A673 (cell line): ENCODE measurements at regions not wholly inside any gene's neighbourhood (a gene's known extent, or its start where the extent isn't known, plus 50 kb on each side); places are given as distances from the start of the nearest gene placed in this dataset.

Experiments
- BruUV-seq: library from RNA; stranded (reverse); fragments of 400-500 nt; replicated peaks from 2 replicates; lab custom pipeline; 2021; lab: Mats Ljungman, UMichigan
- CTCF ChIA-PET: fragments of 300-600 bp; sonication (Branson Sonifier 250); formaldehyde crosslinking; loops from one replicate; lab custom pipeline; 2022; ENCODE audit warnings: antibody characterized with exemption; lab: Charles Lee
- POLR2A ChIA-PET: fragments of 300-600 bp; sonication (Branson Sonifier 250); formaldehyde crosslinking; loops from one replicate; lab custom pipeline; 2022; ENCODE audit warnings: antibody characterized with exemption; ENCODE audit not compliant: low non-redundant PET; lab: Charles Lee
- DNase-seq: peaks from one replicate; pipeline ENCODE4 v3.0.0-alpha.2; 2015; ENCODE audit warnings: low spot score
- H3K27ac ChIP-seq: fragments of 200-600 bp; sonication (generic); 2 replicates; pipeline ENCODE4 v1.5.1; 2016; ENCODE audit warnings: mixed run types, low read depth, mild to moderate bottlenecking, mixed read lengths, antibody characterized with exemption, low read length; ENCODE audit not compliant: poor library complexity, severe bottlenecking
- H3K27me3 ChIP-seq: fragments of 200-600 bp; sonication (generic); replicated peaks from 2 replicates; pipeline ENCODE4 v1.6.1; 2017; ENCODE audit warnings: mixed run types, low read depth, mild to moderate bottlenecking, mixed read lengths, antibody characterized with exemption, low read length; ENCODE audit not compliant: insufficient read depth, poor library complexity
- H3K36me3 ChIP-seq: fragments of 200-600 bp; sonication (generic); 2 replicates; pipeline ENCODE4 v1.6.1; 2016; ENCODE audit warnings: mixed run types, mild to moderate bottlenecking, mixed read lengths, antibody characterized with exemption, low read length; ENCODE audit not compliant: insufficient read depth, poor library complexity, severe bottlenecking
- H3K4me1 ChIP-seq: fragments of 200-600 bp; sonication (generic); 2 replicates; pipeline ENCODE4 v1.6.1; 2017; ENCODE audit warnings: mixed run types, mild to moderate bottlenecking, mixed read lengths, antibody characterized with exemption, low read length; ENCODE audit not compliant: insufficient read depth, poor library complexity, severe bottlenecking
- H3K4me3 ChIP-seq: fragments of 200-600 bp; sonication (generic); 2 replicates; pipeline ENCODE4 v1.5.1; 2016; ENCODE audit warnings: low read depth, mixed run types, mild to moderate bottlenecking, mixed read lengths, low read length; ENCODE audit not compliant: poor library complexity, severe bottlenecking
- H3K9me3 ChIP-seq: fragments of 200-600 bp; sonication (generic); 2 replicates; pipeline ENCODE4 v1.6.1; 2016; ENCODE audit warnings: mixed run types, low read depth, mild to moderate bottlenecking, mixed read lengths, antibody characterized with exemption, low read length; ENCODE audit not compliant: poor library complexity, severe bottlenecking
- EZH2 ChIP-seq: fragments of 200-600 bp; sonication (generic); IDR thresholded peaks from 2 replicates; pipeline ENCODE4 v1.6.1; 2017; ENCODE audit warnings: borderline replicate concordance, low read depth, mild to moderate bottlenecking, mixed read lengths, antibody characterized with exemption, low read length; ENCODE audit not compliant: poor library complexity, severe bottlenecking
- intact Hi-C: fragments of 100-400 bp; cut with micrococcal nuclease; formaldehyde crosslinking; loops from one replicate; pipeline ENCODE4 v1.10.0; 2022; ENCODE audit not compliant: unreplicated experiment
- TF ChIP-seq, protein P1 (sequence below): fragments of 300-800, 200-600 bp; sonication (generic); conservative IDR thresholded peaks from 2 replicates; pipeline ENCODE4 v1.5.1; 2017; ENCODE audit warnings: low read depth, mild to moderate bottlenecking, antibody characterized with exemption, low read length, moderate library complexity, mixed read lengths

DNA sequence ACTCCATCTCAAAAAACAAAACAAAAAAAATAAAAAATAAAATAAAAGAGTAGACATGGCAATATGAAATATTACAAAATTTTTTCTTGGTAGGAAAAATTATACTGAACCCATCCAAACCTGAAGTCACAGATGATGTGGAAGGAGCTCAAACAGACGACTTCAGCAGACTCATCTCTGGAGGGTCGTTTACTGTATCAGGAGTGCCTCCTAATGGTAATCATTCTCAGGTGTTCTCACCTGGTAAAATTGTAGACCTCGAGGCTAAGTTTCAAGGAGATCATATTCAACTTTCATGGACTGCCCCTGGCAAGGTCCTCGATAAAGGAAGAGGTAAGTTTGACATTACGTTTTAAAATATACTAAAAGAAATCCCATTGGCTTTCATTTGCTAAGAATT, 54.3 kb upstream of the SH3GLB1 start:
- H3K27ac ChIP-seq, result no peak overlapping the region
- no peaks in the 10 kb centered on the region for H3K4me1 ChIP-seq
- H3K27me3 ChIP-seq, result no peaks in the 10 kb centered on the region
- intact Hi-C loops, result no loop called here
- BruUV-seq, result no TSS peak
- no peaks in the 10 kb centered on the region for H3K9me3 ChIP-seq
- no peak for DNase-seq
- H3K36me3 ChIP-seq, result no peaks in the 10 kb centered on the region
- POLR2A ChIA-PET, result no interaction called here
- CTCF ChIA-PET, result no interaction called here
- TF ChIP-seq EZH2, result no peak
- TF ChIP-seq, protein P1, sequence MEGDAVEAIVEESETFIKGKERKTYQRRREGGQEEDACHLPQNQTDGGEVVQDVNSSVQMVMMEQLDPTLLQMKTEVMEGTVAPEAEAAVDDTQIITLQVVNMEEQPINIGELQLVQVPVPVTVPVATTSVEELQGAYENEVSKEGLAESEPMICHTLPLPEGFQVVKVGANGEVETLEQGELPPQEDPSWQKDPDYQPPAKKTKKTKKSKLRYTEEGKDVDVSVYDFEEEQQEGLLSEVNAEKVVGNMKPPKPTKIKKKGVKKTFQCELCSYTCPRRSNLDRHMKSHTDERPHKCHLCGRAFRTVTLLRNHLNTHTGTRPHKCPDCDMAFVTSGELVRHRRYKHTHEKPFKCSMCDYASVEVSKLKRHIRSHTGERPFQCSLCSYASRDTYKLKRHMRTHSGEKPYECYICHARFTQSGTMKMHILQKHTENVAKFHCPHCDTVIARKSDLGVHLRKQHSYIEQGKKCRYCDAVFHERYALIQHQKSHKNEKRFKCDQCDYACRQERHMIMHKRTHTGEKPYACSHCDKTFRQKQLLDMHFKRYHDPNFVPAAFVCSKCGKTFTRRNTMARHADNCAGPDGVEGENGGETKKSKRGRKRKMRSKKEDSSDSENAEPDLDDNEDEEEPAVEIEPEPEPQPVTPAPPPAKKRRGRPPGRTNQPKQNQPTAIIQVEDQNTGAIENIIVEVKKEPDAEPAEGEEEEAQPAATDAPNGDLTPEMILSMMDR, result no peak
- no peak overlapping the region for H3K4me3 ChIP-seq
